Coronary artery (tissue), 2 donors: ENCODE measurements at regions not wholly inside any gene's neighbourhood (a gene's known extent, or its start where the extent isn't known, plus 50 kb on each side); places are given as distances from the start of the nearest gene placed in this dataset.

Experiments
- DNase-seq: peaks from one replicate; pipeline ENCODE4 v3.0.0-alpha.2; 2017; ENCODE audit warnings: low spot score
- H3K27ac ChIP-seq, 2 donors: fragments of 200-600 bp; sonication (generic); one replicate each; pipeline ENCODE4 v1.5.1; 2016 to 2019
- H3K4me3 ChIP-seq: fragments of 200-600 bp; sonication (generic); 2 replicates; pipeline ENCODE4 v1.5.1; 2016; ENCODE audit warnings: mild to moderate bottlenecking, moderate library complexity
- CTCF ChIP-seq: fragments of 200-600 bp; sonication (generic); IDR thresholded peaks from one replicate; pipeline ENCODE4 v1.5.1; 2019; ENCODE audit warnings: antibody characterized with exemption

- H3K4me3 ChIP-seq = no peak overlapping the region
- TF ChIP-seq CTCF = no peak
- no peak overlapping the region for H3K27ac ChIP-seq
- DNase-seq = no peak
Observed at GRCh38 chr17:17426184-17426583, 50.6 kb upstream of the MED9 start.
